GM23338 (cell line): ENCODE measurements at regions not wholly inside any gene's neighbourhood (a gene's known extent, or its start where the extent isn't known, plus 50 kb on each side); places are given as distances from the start of the nearest gene placed in this dataset.

Experiments
- CTCF ChIP-seq, 2 experiments: fragments of 200-600 bp in 1 of 2; sonication (generic) in 1 of 2; conservative IDR thresholded peaks; 2 replicates each; pipeline versions ENCODE4 v1.5.1 to v1.6.1; 2016 to 2017; ENCODE audit warnings: antibody characterized with exemption in 2 of 2, low read depth in 2 of 2, mild to moderate bottlenecking in 2 of 2, moderate library complexity in 1 of 2
- POLR2AphosphoS5 ChIP-seq: IDR thresholded peaks from 2 replicates; pipeline ENCODE4 v1.6.1; 2016; ENCODE audit warnings: antibody characterized with exemption, low read depth

GRCh38 chr9:115717298-115717697 lies 436.3 kb upstream of the PAPPA start:
- no peak for TF ChIP-seq CTCF (conservative IDR thresholded peaks at IDR 0.05; ENCODE audit: low read depth in 2 of 2)
- TF ChIP-seq POLR2AphosphoS5 = no peak
